ENCODE measurements at regions not wholly inside any gene's neighbourhood (a gene's known extent, or its start where the extent isn't known, plus 50 kb on each side); places are given as distances from the start of the nearest gene placed in this dataset.
"Not testable (repeated sequence)": the region's sequence is repeated elsewhere in the genome, so short reads cannot be mapped to it uniquely, and the experiment has no call there.

DNA sequence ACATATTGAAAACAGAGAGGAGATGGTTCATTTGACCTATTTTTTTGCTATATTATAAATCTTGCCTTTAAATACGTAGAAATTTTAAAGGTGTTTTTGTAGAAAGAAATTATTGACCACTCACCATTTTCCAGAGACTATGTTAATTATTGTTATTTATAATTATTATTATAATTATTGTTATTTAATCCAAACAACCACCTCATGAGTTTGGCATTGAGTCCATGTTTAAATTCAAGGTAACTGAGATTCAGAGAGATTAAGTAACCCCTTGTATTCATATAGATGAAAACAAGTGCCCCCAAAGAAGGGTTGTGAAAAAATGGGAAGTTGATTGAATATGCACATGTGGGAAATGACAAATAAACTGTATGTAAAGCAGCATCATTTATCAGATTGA, 692.5 kb upstream of the MIR17HG start:
- DNase-seq, result no peak

DNA sequence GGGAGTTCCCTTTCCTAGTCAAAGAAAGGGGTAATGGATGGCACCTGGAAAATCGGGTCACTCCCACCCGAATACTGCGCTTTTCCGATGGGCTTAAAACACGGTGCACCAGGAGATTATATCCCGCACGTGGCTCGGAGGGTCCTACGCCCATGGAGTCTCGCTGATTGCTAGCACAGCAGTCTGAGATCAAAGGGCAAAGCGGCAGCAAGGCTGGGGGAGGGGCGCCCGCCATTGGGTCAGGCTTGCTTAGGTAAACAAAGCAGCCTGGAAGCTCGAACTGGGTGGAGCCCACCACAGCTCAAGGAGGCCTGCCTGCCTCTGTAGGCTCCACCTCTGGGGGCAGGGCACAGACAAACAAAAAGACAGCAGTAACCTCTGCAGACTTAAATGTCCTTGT, 683.3 kb upstream of the MIR17HG start:
- DNase-seq, result not testable (repeated sequence)

DNA sequence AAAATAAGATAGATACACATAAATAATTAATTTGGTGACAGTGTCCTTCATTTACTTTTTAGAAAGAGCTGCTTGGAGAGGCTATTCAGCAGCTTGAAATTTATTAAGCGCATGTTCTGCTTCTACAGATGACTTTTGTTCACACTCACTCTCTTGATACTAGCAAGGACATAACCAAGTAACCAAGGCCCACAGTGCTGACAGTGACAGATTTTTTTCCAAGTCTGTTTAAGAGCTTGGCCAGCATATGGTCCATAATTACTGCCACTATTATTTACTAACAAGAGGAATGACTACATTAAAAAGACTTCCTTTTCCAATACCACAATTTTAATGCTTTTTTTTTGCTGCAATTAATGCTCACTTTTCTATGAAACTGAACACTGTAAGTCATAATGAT, 673.7 kb upstream of the MIR17HG start:
- DNase-seq, result no peak

DNA sequence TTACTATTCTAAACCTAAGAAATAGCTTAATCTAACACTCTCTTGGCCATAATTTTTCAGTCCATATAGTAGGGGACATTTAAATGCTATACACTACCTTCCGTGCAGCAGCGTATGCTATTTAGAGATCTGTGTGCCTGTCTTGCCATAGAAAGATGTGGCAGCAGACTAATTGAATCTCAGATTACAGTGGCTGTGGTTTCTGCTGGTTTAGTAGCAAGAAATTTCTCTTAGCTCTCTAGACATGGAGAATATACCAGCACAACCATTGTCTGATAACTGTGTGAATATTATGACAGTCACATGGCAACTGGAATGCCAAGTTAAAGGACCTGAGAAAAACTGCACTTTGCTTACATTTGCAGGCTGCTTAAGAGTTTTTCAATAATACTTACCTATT, 672.4 kb upstream of the MIR17HG start:
- no peak for DNase-seq

DNA sequence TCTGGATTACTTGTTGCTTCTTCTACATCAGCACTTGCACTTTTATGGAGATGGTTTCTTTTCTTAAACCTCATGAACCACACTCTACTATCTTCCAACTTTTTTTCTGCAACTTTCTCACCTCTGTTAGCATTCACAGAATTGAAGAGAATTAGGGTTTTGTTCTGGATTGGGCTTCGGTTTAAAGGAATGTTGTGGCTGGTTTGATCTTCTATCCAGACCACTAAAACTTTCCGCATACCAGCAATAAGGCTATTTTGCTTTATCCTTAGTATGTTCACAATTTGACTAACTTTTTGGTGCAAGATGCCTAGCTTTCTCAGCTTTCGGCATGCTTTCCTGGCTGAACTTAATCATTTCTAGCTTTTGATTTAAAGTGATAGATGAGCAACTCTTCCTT, 666.7 kb upstream of the MIR17HG start:
- DNase-seq, result no peak

DNA sequence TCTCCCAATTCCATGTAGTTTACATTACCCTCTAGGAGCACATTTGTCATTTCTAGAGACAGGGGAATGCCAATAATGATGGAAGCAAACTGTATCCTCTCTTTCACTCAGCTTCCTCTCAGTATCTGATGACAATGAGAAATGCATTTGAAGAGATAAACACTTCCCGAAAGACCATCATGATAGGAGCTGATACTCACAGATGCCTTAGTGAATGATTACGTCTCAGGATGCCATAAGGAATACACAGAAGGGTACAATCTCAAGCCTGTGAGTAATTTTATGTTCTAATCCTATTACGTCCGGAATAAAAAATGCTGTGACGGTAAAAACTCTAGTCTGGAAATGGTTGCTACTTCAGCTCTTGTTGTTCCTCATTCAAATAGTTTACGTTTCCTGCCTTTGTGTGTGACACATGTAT, 663.8 kb upstream of the MIR17HG start:
- no peak for DNase-seq

DNA sequence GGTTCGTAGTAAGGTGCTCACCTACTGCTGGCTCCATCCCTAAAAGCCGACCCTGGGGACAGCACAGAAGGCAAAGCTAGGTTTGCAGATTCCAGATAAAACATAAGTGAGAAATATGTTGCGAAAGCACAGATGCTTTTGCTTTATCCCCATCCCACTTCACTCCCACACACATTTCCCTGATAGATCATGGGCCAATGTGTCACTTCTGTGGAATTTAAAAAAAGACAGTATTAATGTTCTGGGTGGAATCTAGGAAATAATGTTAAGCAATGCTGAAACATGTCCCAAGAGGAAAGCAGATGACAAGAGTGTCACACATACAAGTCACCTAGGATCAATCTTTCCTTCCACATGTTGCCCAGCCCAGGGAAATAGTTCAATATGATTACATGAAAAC, 661.0 kb upstream of the MIR17HG start:
- DNase-seq, result no peak

DNA sequence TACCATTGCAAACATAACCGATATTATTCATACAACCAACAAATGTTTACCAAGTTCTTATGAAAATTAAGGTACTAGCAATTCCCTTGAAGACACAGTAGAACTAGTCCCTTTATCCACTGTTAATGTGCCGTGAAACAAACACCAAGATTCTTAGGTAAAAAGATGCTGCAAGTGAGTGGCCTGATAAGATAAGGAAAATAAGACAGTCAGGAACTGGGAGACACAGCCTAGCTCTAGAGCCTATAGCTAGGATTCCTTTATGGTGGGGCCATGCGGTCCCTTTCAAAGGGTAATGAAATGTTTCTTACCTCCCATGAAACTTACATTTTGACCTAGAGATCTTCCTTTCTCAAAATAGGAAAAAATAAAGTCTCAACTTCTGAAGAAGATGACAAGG, 658.4 kb upstream of the MIR17HG start:
- DNase-seq, result no peak

DNA sequence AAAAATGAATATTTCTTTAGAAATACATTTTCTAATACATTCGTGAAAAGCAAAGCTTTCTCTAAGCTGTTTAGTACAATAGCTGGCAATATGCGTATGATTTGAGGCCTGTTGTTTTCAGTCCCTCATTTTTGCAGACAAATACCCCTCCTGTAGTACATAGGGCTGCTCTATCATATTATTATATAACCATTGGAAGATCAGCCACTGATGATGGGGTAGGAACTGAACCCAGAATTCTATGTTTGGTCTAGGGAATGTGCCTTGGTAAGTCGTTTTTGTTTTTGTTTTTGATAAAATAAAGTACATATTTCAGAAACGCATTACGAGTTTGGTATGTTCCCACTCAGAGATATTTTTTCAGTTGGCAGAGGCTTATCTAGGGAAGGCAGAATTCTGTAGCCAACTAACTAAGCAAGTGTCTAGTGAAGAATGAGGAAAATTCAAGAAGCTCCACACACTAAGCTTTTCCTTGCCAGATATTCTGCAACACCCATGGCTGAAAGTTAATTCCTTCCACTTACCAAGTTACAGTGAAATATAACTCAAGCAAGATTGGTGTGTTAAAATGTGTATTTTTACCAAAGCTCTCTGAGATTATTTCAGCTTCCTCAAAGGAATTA, 656.9 kb upstream of the MIR17HG start:
- DNase-seq, result no peak

DNA sequence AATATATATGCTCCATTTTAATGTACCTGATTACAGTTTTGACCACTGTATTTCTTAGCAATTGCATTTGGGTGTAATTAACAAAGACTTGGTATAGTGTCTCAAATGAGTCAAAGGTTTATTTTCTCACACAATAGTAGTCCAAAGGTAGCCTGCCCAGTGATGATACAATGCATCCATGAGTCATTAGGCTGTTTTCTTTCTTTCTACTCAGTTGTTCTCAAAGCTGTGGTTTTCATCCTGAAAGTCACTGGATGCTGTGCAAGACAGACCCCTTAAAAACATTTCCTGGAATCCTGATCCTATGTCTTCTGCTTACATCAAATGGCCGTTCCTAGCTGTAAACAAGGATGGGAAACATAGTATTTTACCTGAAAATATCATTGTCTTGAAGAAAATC, 651.2 kb upstream of the MIR17HG start:
- DNase-seq, result no peak

DNA sequence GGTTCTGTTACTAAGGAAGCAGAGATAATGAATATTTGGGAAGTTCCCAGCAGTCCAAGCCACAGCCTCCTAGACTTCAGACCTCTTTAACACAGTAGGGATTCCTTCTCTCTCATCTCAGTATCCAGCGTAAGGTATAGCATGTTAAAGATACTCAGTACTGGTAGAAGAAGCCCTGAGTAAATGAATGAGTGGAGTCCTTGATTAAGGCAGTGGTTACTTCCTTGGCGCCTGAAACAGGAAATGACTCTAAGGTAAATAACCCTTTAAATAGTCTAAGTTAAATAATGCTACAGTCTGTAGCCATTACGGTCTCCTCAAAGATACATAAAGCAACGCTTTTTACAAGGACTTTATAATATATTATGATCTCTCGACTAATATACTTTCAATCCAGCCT, 650.8 kb upstream of the MIR17HG start:
- DNase-seq, result no peak

DNA sequence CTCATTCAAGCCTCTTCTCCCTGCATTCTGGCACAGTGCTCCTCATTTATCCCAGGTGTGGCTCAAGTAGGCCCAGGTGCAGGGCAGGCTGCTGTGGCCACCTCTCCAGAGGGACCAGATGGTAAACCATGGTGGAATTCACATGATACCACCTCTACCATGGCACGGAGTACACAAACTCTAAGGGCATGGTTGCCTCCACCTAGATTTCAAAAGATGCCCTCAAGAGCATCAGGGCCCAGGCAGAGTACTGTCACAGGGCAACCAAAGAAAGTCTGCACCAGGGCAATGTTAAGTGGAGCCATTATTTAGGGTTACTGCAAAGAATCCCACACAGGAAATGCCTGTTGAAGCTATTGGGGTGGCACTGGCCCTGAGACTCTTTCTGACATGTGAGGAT, 647.1 kb upstream of the MIR17HG start:
- DNase-seq, result no peak

DNA sequence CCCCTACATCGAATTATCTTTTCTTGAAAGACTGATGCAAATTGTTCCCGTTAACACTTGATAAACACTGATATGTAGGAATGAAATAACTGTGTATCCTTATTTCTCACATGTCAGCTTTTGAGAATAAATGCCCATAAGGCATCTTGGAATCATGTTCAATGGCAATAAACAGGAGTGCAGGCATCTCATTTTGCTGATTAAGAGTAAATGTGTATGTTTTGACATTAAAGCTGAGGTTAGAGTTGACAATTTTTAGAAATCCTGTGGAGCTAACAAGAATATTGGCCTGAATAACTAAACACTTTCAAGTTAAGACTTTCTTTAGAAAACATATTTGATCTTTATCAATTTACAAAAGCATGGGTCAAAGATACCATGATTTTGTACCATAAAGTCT, 646.2 kb upstream of the MIR17HG start:
- DNase-seq, result no peak

DNA sequence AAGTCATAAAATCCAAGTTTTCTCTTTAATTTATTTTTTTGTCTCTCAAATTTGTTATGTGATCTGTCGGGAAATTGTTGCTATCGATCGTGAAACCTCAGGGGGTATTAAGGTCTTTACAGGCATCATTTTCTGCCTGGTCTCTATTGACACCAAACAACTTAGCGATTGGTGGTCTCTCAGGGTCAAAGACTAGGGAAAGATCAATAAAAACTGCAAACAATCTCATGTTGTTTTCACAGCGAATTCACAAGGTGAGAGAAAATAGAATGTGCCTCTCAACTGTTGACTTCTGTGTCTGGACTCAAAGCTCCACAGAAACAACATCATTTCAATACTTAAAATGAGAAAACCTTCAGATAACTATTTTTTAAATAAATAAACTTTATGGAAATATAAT, 645.4 kb upstream of the MIR17HG start:
- DNase-seq, result no peak

DNA sequence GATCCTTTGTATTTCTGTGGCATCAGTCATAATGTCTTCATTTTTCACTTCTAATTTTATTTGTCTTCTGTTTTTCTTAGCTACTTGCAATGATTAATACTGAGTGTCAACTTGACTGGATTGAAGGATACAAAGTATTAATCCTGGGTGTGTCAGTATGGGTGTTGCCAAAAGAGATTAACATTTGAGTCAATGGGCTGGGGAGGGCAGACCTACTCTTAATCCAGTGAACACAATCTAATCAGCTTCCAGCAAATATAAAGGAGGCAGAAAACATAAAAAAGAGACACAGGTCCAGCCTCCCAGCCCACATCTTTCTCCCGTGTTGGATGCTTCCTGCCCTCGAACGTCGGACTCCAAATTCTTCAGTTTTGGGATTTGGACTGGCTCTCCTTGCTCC, 640.9 kb upstream of the MIR17HG start:
- DNase-seq, result no peak

DNA sequence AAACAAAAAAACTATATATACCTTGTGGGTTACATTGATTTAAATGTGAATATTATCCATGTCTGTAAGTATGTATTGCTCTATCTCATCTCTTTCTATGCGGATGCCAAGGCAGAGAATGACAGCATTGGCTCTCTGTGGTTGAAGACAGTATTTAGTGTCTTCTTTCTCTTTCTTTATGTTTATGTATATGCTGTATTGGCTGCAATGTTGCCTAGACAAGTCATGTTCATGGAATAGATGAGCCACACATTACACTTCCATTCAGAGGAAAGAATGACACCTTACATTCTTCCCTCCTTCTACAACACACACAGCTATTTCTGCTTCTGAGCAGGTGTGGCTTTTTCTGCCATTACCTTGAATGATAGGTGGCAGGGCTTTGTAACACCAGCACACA, 639.4 kb upstream of the MIR17HG start:
- no peak for DNase-seq

DNA sequence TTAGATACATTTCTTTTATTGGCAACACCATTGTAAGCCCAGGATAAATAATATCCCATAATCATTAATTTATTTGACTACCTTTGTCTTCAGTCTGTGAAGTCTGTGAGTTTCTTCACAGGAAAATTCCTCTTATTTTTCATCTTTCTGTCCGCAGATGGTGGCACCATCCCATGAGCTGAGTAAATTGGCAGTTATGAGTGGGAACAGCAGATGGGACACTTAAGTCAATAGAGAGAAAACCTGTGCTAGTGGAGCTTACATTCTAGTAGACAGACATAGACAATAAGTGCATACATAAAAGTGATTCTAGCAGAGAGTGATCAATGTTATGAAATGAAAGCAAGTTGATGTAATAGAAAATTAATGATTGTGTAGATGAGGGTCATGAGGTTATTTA, 638.2 kb upstream of the MIR17HG start:
- no peak for DNase-seq

DNA sequence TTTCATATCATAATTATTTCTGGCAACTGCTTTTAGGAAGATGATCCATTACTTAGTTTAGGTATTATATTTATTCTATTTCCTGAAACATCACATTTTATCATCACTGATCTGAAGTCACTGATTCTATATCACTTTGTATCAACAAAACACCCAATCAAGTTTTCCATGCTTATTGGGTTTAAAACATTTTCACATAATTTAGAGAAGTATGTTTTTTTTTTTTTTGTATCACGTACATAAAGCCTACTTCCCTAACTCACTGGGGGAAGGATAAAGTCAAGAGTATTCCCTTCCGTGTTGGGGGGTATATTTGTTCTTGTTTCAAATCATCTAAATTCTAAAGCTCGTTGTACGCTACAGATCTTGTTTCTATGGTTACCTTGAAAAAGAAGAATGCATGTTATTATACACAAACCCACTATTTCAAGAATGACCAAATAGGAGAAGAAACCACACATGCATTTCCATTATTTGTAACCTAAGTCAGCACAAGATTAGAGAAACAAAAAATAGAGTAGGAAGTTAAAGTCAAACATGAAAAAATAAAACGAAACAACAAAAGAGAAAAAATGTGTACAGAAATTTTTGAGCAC, 637.2 kb upstream of the MIR17HG start:
- no peak for DNase-seq

DNA sequence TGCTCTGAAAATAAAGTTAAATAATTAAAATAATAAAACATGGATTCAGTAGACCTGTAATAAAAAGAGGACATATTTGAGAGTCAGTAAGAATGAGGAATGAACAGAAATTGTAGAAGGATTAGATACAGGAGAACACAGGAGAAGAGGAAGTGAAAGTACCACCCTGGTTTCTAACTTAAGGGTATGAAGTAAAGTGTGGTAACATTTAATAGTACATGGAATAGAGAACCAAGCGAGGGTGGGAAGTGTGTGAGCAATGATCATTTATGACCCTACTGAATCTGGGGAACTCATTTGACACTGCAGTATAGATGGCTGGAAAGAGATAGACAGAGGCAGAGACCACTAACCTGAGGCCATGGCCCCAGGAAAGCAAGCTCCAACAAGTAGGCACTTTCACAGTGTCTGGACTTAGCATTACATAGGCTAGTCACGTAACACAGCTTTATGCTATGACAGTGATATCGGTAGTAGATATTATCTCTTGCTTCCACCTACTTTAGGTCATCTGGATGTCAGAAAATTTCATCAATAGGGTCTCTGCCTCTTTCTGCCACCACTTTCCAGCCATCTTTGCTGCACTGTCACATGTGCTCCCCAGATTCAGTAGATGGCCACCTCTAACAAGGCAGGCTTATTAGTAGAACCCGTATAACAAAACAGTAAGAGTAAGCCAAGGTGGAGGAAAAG, 633.9 kb upstream of the MIR17HG start:
- no peak for DNase-seq

DNA sequence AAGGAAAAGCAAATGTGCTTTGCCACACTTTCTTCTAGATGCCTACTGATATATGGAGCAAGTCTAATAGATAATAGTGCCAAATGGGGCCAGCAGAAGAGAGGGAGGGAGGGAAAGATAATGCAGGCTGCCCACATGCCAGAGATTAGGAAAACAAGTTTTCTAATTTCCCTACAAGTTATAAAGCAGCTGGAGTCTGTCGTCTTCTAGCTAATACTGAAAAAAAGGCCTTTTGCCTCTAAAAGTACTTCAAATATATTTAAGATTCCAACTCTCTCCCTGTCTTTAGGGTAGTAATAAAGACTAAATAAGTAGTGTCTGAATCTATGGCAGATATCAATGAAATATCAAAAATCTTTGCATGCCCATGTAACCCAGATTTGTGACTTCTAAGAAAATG, 632.0 kb upstream of the MIR17HG start:
- DNase-seq, result no peak

DNA sequence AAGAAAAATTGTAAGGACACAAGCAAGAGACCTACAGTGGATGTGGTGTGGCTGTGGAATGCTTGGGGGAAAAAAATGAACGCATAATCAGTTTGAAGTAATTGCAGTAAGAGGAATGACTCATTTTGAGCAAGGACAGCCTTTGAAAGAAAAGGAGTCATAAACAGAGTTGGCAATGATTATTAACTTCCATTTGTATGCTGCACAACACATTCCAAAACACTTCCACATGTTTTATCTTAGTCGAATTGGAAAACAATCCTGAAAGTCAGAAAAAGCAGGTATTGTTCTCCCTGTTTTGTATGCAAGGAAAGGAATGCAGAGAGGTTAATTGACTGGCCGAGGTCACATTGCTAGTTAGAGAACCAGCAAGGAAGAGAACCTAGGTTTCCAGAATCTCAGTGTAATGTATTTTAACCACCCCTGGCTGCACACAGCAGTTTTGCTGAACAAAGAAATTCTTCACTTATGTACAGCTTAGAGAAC, 630.0 kb upstream of the MIR17HG start:
- DNase-seq, result no peak

DNA sequence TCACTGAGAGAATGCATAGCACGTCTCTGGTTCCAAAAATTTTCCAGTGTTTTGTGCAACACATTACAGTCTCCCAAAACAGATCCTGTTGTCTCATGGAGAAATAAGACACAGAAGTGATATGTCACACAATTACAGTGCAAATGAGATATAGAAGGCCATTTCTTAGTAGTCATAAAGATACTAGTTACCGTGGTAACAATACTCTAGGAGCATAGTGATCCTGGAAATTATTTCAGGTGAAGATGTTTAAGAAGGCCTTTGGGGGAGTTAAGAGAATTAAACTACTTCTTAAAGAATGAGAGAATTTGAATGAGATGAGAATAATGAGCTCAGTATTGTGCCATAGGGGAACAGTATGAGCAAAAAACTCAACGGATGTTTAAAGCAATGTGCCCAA, 628.0 kb upstream of the MIR17HG start:
- DNase-seq, result no peak

DNA sequence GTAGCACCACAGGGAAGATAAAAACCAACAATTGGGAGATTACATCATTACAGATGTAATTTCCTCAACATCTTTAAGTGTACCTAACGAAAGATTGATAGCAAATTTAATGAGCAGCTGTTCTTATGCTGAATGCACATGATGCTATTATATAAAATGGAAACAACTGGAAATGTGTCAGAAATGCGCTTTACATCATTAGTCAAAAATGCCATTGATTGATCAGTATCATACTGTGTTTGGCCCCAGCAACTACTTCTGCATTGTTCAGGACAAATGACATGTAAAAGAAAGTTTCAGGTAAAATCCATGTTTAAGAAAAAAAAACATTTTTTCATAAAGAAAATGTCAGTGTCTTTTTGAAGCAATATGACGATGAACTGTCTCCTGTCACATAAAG, 625.5 kb upstream of the MIR17HG start:
- no peak for DNase-seq

DNA sequence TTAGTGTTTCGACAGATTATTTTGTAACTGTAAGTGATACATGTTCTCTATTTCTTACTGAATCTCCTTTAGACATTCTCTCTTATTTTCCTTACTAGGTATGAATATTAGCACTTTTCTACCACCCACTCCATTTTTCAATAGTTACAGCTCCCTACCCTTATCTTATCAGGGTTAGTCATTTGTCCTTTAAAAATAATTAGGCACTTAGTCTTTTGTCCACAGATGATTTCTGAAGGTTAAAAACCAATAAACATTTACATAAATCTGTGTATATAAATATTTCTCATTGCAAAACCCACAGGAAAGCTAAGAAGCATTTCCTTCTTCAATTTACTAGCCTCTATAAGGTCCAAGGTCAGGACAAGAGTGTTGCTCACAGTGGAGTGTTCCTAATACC, 624.1 kb upstream of the MIR17HG start:
- no peak for DNase-seq

DNA sequence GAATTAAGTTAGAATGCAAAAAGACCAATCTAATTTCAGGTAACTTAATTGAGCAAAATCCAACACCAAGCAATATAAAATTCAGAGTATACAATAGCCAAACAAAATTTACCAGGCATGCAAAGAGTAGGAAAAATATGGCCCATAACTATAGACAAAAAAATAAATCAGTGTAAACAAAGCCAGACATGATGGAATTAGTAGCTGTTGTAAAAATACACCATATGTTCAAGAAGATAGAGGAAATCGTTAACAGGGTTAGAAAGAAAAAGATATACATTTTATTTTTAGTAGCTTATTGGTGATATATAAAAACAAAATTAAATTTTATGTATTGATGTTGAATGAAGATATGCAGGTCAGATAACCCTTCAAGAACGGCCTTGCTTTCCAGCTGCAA, 621.1 kb upstream of the MIR17HG start:
- no peak for DNase-seq

Measured in CD4-positive, alpha-beta T cell treated with Interleukin-6 for 4 hours (primary cell).